Mesendoderm (in vitro differentiated cells): ENCODE measurements at regions not wholly inside any gene's neighbourhood (a gene's known extent, or its start where the extent isn't known, plus 50 kb on each side); places are given as distances from the start of the nearest gene placed in this dataset.

Experiments
- DNase-seq: peaks from one replicate; pipeline ENCODE4 v3.0.0; 2013
- H2AK5ac ChIP-seq: 2 replicates; pipeline ENCODE4 v1.6.1; 2013; ENCODE audit warnings: low read length, inconsistent platforms
- H2BK120ac ChIP-seq: 2 replicates; pipeline ENCODE4 v1.6.1; 2013; ENCODE audit warnings: low read depth, mild to moderate bottlenecking, low read length, moderate library complexity, mixed read lengths
- H2BK15ac ChIP-seq: replicated peaks from 2 replicates; pipeline ENCODE4 v1.6.1; 2013; ENCODE audit warnings: low read depth, mild to moderate bottlenecking, moderate library complexity
- H2BK5ac ChIP-seq: 2 replicates; pipeline ENCODE4 v1.6.1; 2013; ENCODE audit warnings: low read length, inconsistent platforms
- H3K18ac ChIP-seq: 2 replicates; pipeline ENCODE4 v1.6.1; 2013; ENCODE audit warnings: mild to moderate bottlenecking, low read length, mixed read lengths
- H3K23ac ChIP-seq: one replicate; pipeline ENCODE4 v1.6.1; 2013; ENCODE audit warnings: low read length
- H3K27ac ChIP-seq: 2 replicates; pipeline ENCODE4 v1.5.1; 2013; ENCODE audit warnings: low read depth, mild to moderate bottlenecking, inconsistent platforms, low read length, moderate library complexity
- H3K27me3 ChIP-seq: 2 replicates; pipeline ENCODE4 v1.6.1; 2013; ENCODE audit warnings: low read length, control low read depth, mild to moderate bottlenecking, inconsistent platforms; ENCODE audit not compliant: insufficient read depth, poor library complexity
- H3K36me3 ChIP-seq: 2 replicates; pipeline ENCODE4 v1.6.1; 2013; ENCODE audit warnings: low read length, inconsistent platforms; ENCODE audit not compliant: control insufficient read depth, insufficient read depth
- H3K4ac ChIP-seq: one replicate; pipeline ENCODE4 v1.6.1; 2013; ENCODE audit warnings: low read depth, mild to moderate bottlenecking, low read length, moderate library complexity
- H3K4me1 ChIP-seq: 2 replicates; pipeline ENCODE4 v1.6.1; 2013; ENCODE audit warnings: low read depth, low read length, inconsistent platforms; ENCODE audit not compliant: control insufficient read depth
- H3K4me2 ChIP-seq: 2 replicates; pipeline ENCODE4 v1.6.1; 2013; ENCODE audit warnings: low read length
- H3K4me3 ChIP-seq: 2 replicates; pipeline ENCODE4 v1.5.1; 2013; ENCODE audit warnings: mild to moderate bottlenecking, low read length
- H3K56ac ChIP-seq: one replicate; pipeline ENCODE4 v1.6.1; 2013; ENCODE audit warnings: low read length
- H3K79me1 ChIP-seq: 2 replicates; pipeline ENCODE4 v1.6.1; 2013; ENCODE audit warnings: low read length, inconsistent platforms
- H3K79me2 ChIP-seq: 2 replicates; pipeline ENCODE4 v1.6.1; 2013; ENCODE audit warnings: mild to moderate bottlenecking, low read length; ENCODE audit not compliant: control insufficient read depth, insufficient read depth
- H3K9ac ChIP-seq: 2 replicates; pipeline ENCODE4 v1.6.1; 2013; ENCODE audit warnings: low read length, inconsistent platforms
- H4K5ac ChIP-seq: one replicate; pipeline ENCODE4 v1.6.1; 2013; ENCODE audit warnings: low read length
- H4K8ac ChIP-seq: one replicate; pipeline ENCODE4 v1.6.1; 2013; ENCODE audit warnings: low read depth, mild to moderate bottlenecking, control low read depth, low read length, moderate library complexity
- WGBS: extraction: QIAGEN DNeasy Blood & Tissue Kit; methylation state at CpG from one replicate; pipeline ENCODE4 v1.1.7; 2013; ENCODE audit warnings: low lambda C conversion rate, missing lambda C conversion rate; ENCODE audit not compliant: insufficient coverage; ENCODE audit errors: extremely low coverage; 5-methylcytosine and 5-hydroxymethylcytosine counted together

- no peak overlapping the region for H3K4me2 ChIP-seq
- WGBS: no CpG with 5 or more reads among the region's 4 CpGs
- no peaks in the 10 kb centered on the region for H3K27me3 ChIP-seq
- no peak overlapping the region for H3K23ac ChIP-seq
- H3K56ac ChIP-seq: no peak overlapping the region
- H2AK5ac ChIP-seq: no peak overlapping the region
- H3K9ac ChIP-seq: no peak overlapping the region
- no peaks in the 10 kb centered on the region for H3K79me1 ChIP-seq
- no peak overlapping the region for H3K4me3 ChIP-seq
- no peak overlapping the region for H3K4ac ChIP-seq
- H2BK15ac ChIP-seq: no peak overlapping the region
- no peaks in the 10 kb centered on the region for H3K79me2 ChIP-seq
- no peak overlapping the region for H3K18ac ChIP-seq
- no peak overlapping the region for H2BK120ac ChIP-seq
- no peaks in the 10 kb centered on the region for H3K36me3 ChIP-seq
- H3K4me1 ChIP-seq: no peaks in the 10 kb centered on the region
- H2BK5ac ChIP-seq: no peak overlapping the region
- no peak overlapping the region for H3K27ac ChIP-seq
- no peak overlapping the region for H4K5ac ChIP-seq
- no peak overlapping the region for H4K8ac ChIP-seq
- peak; percentile 77 for DNase-seq
Observed at GRCh38 chr16:26963109-26963508, 103.6 kb upstream of the C16orf82 start.

DNA sequence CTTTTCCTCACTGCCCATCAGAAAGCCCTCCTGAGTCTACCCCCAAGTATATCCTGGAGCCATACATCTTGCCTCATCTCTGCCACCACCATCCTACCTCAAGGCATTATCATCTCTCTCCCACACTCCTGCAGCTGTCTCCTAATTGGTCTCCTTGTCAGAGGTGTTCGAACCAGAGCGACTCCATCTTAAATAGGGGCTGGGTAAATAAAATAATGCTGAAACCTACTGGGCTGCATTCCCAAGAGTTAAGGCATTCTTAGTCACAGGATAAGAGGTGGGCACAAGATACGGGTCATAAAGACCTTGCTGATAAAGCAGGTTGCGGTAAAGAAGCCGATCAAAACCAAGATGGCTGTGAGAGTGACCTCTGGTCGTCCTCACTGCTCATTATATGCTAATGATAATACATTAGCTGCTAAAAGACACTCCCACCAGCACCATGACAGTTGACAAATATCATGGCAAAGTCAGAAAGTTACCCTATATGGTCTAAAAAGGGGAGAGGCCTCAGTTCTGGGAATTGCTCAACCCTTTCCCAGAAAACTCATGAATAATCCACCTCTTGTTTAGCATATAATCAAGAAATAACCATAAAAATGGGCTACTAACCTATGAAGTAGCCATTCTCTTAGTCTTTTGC, 97.0 kb upstream of the C16orf82 start:
- H3K79me2 ChIP-seq: no peaks in the 10 kb centered on the region
- H3K4me3 ChIP-seq: no peak overlapping the region
- H3K9ac ChIP-seq: no peak overlapping the region
- no peak overlapping the region for H3K23ac ChIP-seq
- no peaks in the 10 kb centered on the region for H3K27me3 ChIP-seq
- DNase-seq: no peak
- no peaks in the 10 kb centered on the region for H3K36me3 ChIP-seq
- H3K27ac ChIP-seq: no peak overlapping the region
- H3K79me1 ChIP-seq: no peaks in the 10 kb centered on the region
- H2BK15ac ChIP-seq: no peak overlapping the region
- H3K18ac ChIP-seq: no peak overlapping the region
- no peak overlapping the region for H3K4ac ChIP-seq
- no peak overlapping the region for H3K4me2 ChIP-seq
- H2BK120ac ChIP-seq: no peak overlapping the region
- no peak overlapping the region for H2BK5ac ChIP-seq
- H2AK5ac ChIP-seq: no peak overlapping the region
- H4K5ac ChIP-seq: no peak overlapping the region
- no peak overlapping the region for H4K8ac ChIP-seq
- no peaks in the 10 kb centered on the region for H3K4me1 ChIP-seq
- no CpG with 5 or more reads among the region's 6 CpGs for whole genome bisulfite sequencing
- H3K56ac ChIP-seq: no peak overlapping the region

DNA sequence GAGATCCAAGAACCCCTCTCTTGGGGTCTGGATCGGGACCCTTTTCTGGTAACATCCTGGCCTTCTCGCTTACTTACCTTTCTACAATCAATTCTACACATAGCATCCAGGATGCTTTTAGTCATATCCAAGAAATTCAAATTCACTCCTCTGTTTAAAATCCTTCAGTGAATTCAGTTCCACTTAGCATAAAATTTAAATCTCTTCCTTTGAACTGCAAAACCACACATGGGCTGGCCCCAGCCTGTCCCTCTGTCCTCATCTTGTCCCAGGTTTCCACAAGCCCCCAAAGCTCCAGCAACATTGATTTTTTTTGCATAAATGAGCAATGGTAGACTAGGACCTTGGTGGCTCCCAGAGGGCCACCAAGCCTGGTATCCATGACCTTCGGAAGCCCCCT, 96.4 kb upstream of the C16orf82 start:
- Histone ChIP-seq H4K8ac (no peak overlapping the region), H2BK5ac (no peak overlapping the region), H3K4ac (no peak overlapping the region), H3K9ac (no peak overlapping the region), H3K23ac (no peak overlapping the region), H3K56ac (no peak overlapping the region), H2BK15ac (no peak overlapping the region), H3K27me3 (no peaks in the 10 kb centered on the region), H3K79me1 (no peaks in the 10 kb centered on the region), H3K79me2 (no peaks in the 10 kb centered on the region), H4K5ac (no peak overlapping the region), H3K18ac (no peak overlapping the region), H2AK5ac (no peak overlapping the region), H3K4me2 (no peak overlapping the region), H3K27ac (no peak overlapping the region), H3K36me3 (no peaks in the 10 kb centered on the region), H3K4me1 (no peaks in the 10 kb centered on the region), H2BK120ac (no peak overlapping the region), H3K4me3 (no peak overlapping the region)
- WGBS: no CpG with 5 or more reads among the region's 3 CpGs
- DNase-seq: no peak

- DNase-seq: no peak
Observed at GRCh38 chr16:26976873-26977272, 89.9 kb upstream of the C16orf82 start.

GRCh38 chr16:26981266-26981938, 85.3 kb upstream of the C16orf82 start:
- no CpG with 5 or more reads among the region's 8 CpGs for WGBS
- no peak overlapping the region for H2BK5ac ChIP-seq
- no peak overlapping the region for H2BK120ac ChIP-seq

More at GRCh38 chr16:26976873-26977272, 89.9 kb upstream of the C16orf82 start:
- no peak overlapping the region for H2BK15ac ChIP-seq
- H3K56ac ChIP-seq: no peak overlapping the region
- H4K5ac ChIP-seq: no peak overlapping the region
- no peak overlapping the region for H3K27ac ChIP-seq
- H4K8ac ChIP-seq: no peak overlapping the region
- H2BK120ac ChIP-seq: no peak overlapping the region
- H3K4me2 ChIP-seq: no peak overlapping the region
- WGBS: no CpG with 5 or more reads among the region's 5 CpGs
- no peak overlapping the region for H2BK5ac ChIP-seq
- H3K79me1 ChIP-seq: no peaks in the 10 kb centered on the region
- H3K4me3 ChIP-seq: no peak overlapping the region
- no peak overlapping the region for H3K4ac ChIP-seq
- H3K23ac ChIP-seq: no peak overlapping the region
- H3K4me1 ChIP-seq: no peaks in the 10 kb centered on the region
- no peak overlapping the region for H3K9ac ChIP-seq
- no peaks in the 10 kb centered on the region for H3K27me3 ChIP-seq
- H3K79me2 ChIP-seq: no peaks in the 10 kb centered on the region
- no peaks in the 10 kb centered on the region for H3K36me3 ChIP-seq
- H2AK5ac ChIP-seq: no peak overlapping the region
- no peak overlapping the region for H3K18ac ChIP-seq

More at GRCh38 chr16:26981266-26981938, 85.3 kb upstream of the C16orf82 start:
- Histone ChIP-seq H2BK15ac (no peak overlapping the region), H3K79me1 (no peaks in the 10 kb centered on the region), H3K56ac (no peak overlapping the region), H3K4me2 (no peak overlapping the region), H4K5ac (no peak overlapping the region), H3K18ac (no peak overlapping the region), H3K27me3 (no peaks in the 10 kb centered on the region), H4K8ac (no peak overlapping the region), H3K4me1 (no peaks in the 10 kb centered on the region), H3K27ac (no peak overlapping the region), H3K36me3 (no peaks in the 10 kb centered on the region), H3K79me2 (no peaks in the 10 kb centered on the region), H3K23ac (no peak overlapping the region), H3K4ac (no peak overlapping the region), H2AK5ac (no peak overlapping the region), H3K4me3 (no peak overlapping the region), H3K9ac (no peak overlapping the region)
- DNase-seq: no peak
